Mesendoderm (in vitro differentiated cells): ENCODE measurements at regions not wholly inside any gene's neighbourhood (a gene's known extent, or its start where the extent isn't known, plus 50 kb on each side); places are given as distances from the start of the nearest gene placed in this dataset.

Experiments used
- DNase-seq: peaks from one replicate; pipeline ENCODE4 v3.0.0; 2013
- H2AK5ac ChIP-seq: 2 replicates; pipeline ENCODE4 v1.6.1; 2013; ENCODE audit warnings: low read length, inconsistent platforms
- H2BK120ac ChIP-seq: 2 replicates; pipeline ENCODE4 v1.6.1; 2013; ENCODE audit warnings: low read depth, mild to moderate bottlenecking, low read length, moderate library complexity, mixed read lengths
- H2BK15ac ChIP-seq: replicated peaks from 2 replicates; pipeline ENCODE4 v1.6.1; 2013; ENCODE audit warnings: low read depth, mild to moderate bottlenecking, moderate library complexity
- H2BK5ac ChIP-seq: 2 replicates; pipeline ENCODE4 v1.6.1; 2013; ENCODE audit warnings: low read length, inconsistent platforms
- H3K18ac ChIP-seq: 2 replicates; pipeline ENCODE4 v1.6.1; 2013; ENCODE audit warnings: mild to moderate bottlenecking, low read length, mixed read lengths
- H3K23ac ChIP-seq: one replicate; pipeline ENCODE4 v1.6.1; 2013; ENCODE audit warnings: low read length
- H3K27ac ChIP-seq: 2 replicates; pipeline ENCODE4 v1.5.1; 2013; ENCODE audit warnings: low read depth, mild to moderate bottlenecking, inconsistent platforms, low read length, moderate library complexity
- H3K27me3 ChIP-seq: 2 replicates; pipeline ENCODE4 v1.6.1; 2013; ENCODE audit warnings: low read length, control low read depth, mild to moderate bottlenecking, inconsistent platforms; ENCODE audit not compliant: insufficient read depth, poor library complexity
- H3K36me3 ChIP-seq: 2 replicates; pipeline ENCODE4 v1.6.1; 2013; ENCODE audit warnings: low read length, inconsistent platforms; ENCODE audit not compliant: control insufficient read depth, insufficient read depth
- H3K4ac ChIP-seq: one replicate; pipeline ENCODE4 v1.6.1; 2013; ENCODE audit warnings: low read depth, mild to moderate bottlenecking, low read length, moderate library complexity
- H3K4me1 ChIP-seq: 2 replicates; pipeline ENCODE4 v1.6.1; 2013; ENCODE audit warnings: low read depth, low read length, inconsistent platforms; ENCODE audit not compliant: control insufficient read depth
- H3K4me2 ChIP-seq: 2 replicates; pipeline ENCODE4 v1.6.1; 2013; ENCODE audit warnings: low read length
- H3K4me3 ChIP-seq: 2 replicates; pipeline ENCODE4 v1.5.1; 2013; ENCODE audit warnings: mild to moderate bottlenecking, low read length
- H3K56ac ChIP-seq: one replicate; pipeline ENCODE4 v1.6.1; 2013; ENCODE audit warnings: low read length
- H3K79me1 ChIP-seq: 2 replicates; pipeline ENCODE4 v1.6.1; 2013; ENCODE audit warnings: low read length, inconsistent platforms
- H3K79me2 ChIP-seq: 2 replicates; pipeline ENCODE4 v1.6.1; 2013; ENCODE audit warnings: mild to moderate bottlenecking, low read length; ENCODE audit not compliant: control insufficient read depth, insufficient read depth
- H3K9ac ChIP-seq: 2 replicates; pipeline ENCODE4 v1.6.1; 2013; ENCODE audit warnings: low read length, inconsistent platforms
- H4K5ac ChIP-seq: one replicate; pipeline ENCODE4 v1.6.1; 2013; ENCODE audit warnings: low read length
- H4K8ac ChIP-seq: one replicate; pipeline ENCODE4 v1.6.1; 2013; ENCODE audit warnings: low read depth, mild to moderate bottlenecking, control low read depth, low read length, moderate library complexity
- WGBS: extraction: QIAGEN DNeasy Blood & Tissue Kit; methylation state at CpG from one replicate; pipeline ENCODE4 v1.1.7; 2013; ENCODE audit warnings: low lambda C conversion rate, missing lambda C conversion rate; ENCODE audit not compliant: insufficient coverage; ENCODE audit errors: extremely low coverage; 5-methylcytosine and 5-hydroxymethylcytosine counted together

- Histone ChIP-seq H3K4ac (no peak overlapping the region), H3K4me3 (no peak overlapping the region), H3K4me2 (no peak overlapping the region), H3K36me3 (no peaks in the 10 kb centered on the region), H2AK5ac (no peak overlapping the region), H2BK15ac (no peak overlapping the region), H2BK120ac (no peak overlapping the region), H3K27ac (no peak overlapping the region), H3K18ac (no peak overlapping the region), H3K27me3 (no peaks in the 10 kb centered on the region), H2BK5ac (no peak overlapping the region), H4K8ac (no peak overlapping the region), H3K56ac (no peak overlapping the region), H3K23ac (no peak overlapping the region), H3K9ac (no peak overlapping the region), H4K5ac (no peak overlapping the region), H3K79me2 (no peaks in the 10 kb centered on the region), H3K79me1 (no peaks in the 10 kb centered on the region), H3K4me1 (peaks cover 6% of the 10 kb centered on the region)
- WGBS: no CpG with 5 or more reads among the region's 1 CpG
- DNase-seq: peak; percentile 44
Measured at GRCh38 chr7:22937946-22938345, 76.0 kb downstream of the HYCC1 start.

- no peak overlapping the region for H3K4ac ChIP-seq
- no peak overlapping the region for H3K4me2 ChIP-seq
- H3K23ac ChIP-seq: no peak overlapping the region
- no peak overlapping the region for H3K56ac ChIP-seq
- H3K79me1 ChIP-seq: no peaks in the 10 kb centered on the region
- peaks cover 6% of the 10 kb centered on the region for H3K4me1 ChIP-seq
- H3K36me3 ChIP-seq: no peaks in the 10 kb centered on the region
- no peaks in the 10 kb centered on the region for H3K79me2 ChIP-seq
- no peak overlapping the region for H4K8ac ChIP-seq
- H3K4me3 ChIP-seq: no peak overlapping the region
- no peak overlapping the region for H3K18ac ChIP-seq
- H3K27me3 ChIP-seq: no peaks in the 10 kb centered on the region
- no peak for DNase-seq
- no peak overlapping the region for H3K27ac ChIP-seq
- WGBS: no CpG with 5 or more reads among the region's 3 CpGs
- no peak overlapping the region for H2AK5ac ChIP-seq
- no peak overlapping the region for H2BK5ac ChIP-seq
- H4K5ac ChIP-seq: no peak overlapping the region
- H2BK15ac ChIP-seq: no peak overlapping the region
- H3K9ac ChIP-seq: no peak overlapping the region
- no peak overlapping the region for H2BK120ac ChIP-seq
Measured at GRCh38 chr7:22936246-22936645, 77.7 kb downstream of the HYCC1 start.

DNA sequence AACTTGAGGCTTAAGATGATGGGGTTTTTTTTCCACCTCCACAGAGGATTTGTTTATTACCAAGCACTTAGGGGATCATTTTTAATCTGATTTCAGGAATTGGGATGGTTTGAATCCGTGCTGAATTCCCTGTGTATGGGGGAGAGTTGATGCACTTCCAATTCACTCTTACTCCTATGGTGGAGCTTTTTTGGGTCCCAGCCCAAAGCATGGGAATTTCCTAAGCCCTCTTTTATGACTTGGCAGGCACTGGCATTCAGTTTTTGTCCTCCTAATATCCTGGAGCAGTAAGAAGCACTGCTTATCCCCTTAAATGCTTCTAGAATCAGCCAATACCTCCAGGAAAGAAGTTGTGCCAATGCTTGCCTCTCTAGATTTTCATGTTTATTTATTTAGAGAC, 78.7 kb downstream of the HYCC1 start:
- Histone ChIP-seq H3K4me3 (no peak overlapping the region), H3K4me1 (peaks cover 6% of the 10 kb centered on the region), H3K18ac (peak overlapping the region; percentile 80), H2AK5ac (no peak overlapping the region), H2BK5ac (no peak overlapping the region), H2BK120ac (no peak overlapping the region), H2BK15ac (no peak overlapping the region), H4K8ac (no peak overlapping the region), H4K5ac (no peak overlapping the region), H3K4ac (no peak overlapping the region), H3K4me2 (no peak overlapping the region), H3K36me3 (no peaks in the 10 kb centered on the region), H3K27me3 (no peaks in the 10 kb centered on the region), H3K23ac (no peak overlapping the region), H3K9ac (no peak overlapping the region), H3K27ac (no peak overlapping the region), H3K79me2 (no peaks in the 10 kb centered on the region), H3K79me1 (no peaks in the 10 kb centered on the region), H3K56ac (no peak overlapping the region)
- no peak for DNase-seq
- WGBS: no CpG with 5 or more reads among the region's 1 CpG

GRCh38 chr7:22934473-22935065, 79.4 kb downstream of the HYCC1 start:
- H3K27me3 ChIP-seq: no peaks in the 10 kb centered on the region
- H3K79me1 ChIP-seq: no peaks in the 10 kb centered on the region
- no peak overlapping the region for H2AK5ac ChIP-seq
- no peaks in the 10 kb centered on the region for H3K36me3 ChIP-seq
- peak overlapping the region; percentile 73 for H2BK120ac ChIP-seq
- no peak overlapping the region for H3K27ac ChIP-seq
- no peak overlapping the region for H3K9ac ChIP-seq
- no peak overlapping the region for H3K23ac ChIP-seq
- H3K4ac ChIP-seq: no peak overlapping the region
- H3K4me1 ChIP-seq: peaks cover 6% of the 10 kb centered on the region
- H3K56ac ChIP-seq: no peak overlapping the region
- no peak overlapping the region for H4K8ac ChIP-seq
- H2BK15ac ChIP-seq: peak overlapping the region; percentile 92
- no peak overlapping the region for H2BK5ac ChIP-seq
- H3K79me2 ChIP-seq: no peaks in the 10 kb centered on the region
- peak; percentile 78 for DNase-seq
- H4K5ac ChIP-seq: no peak overlapping the region
- no CpG with 5 or more reads among the region's 4 CpGs for WGBS
- H3K18ac ChIP-seq: peak overlapping the region; percentile 87
- H3K4me2 ChIP-seq: no peak overlapping the region
- no peak overlapping the region for H3K4me3 ChIP-seq

DNA sequence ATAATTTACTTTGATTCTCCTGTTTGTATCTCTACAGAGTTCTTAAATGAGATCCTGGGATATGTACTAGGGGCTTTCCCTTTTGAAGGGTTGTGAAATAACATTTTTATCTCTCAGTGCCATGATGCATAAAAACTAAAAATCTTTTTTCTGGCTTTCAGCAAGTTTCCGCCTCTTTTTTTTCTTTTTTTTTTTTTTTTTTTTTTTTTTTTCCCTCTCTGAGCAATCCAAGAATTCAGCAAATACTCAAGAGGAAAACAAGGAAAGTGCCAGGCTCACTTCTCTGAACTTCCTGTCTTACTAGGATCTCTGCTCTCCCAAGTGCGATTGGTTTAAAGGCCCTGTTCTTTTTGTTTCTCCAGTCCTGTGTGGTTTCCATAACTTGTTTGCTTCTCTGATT, 79.9 kb downstream of the HYCC1 start:
- no peak overlapping the region for H3K18ac ChIP-seq
- H3K4me3 ChIP-seq: no peak overlapping the region
- no peaks in the 10 kb centered on the region for H3K79me2 ChIP-seq
- H3K4me2 ChIP-seq: no peak overlapping the region
- no peak overlapping the region for H2AK5ac ChIP-seq
- H3K23ac ChIP-seq: no peak overlapping the region
- no peaks in the 10 kb centered on the region for H3K36me3 ChIP-seq
- H2BK5ac ChIP-seq: no peak overlapping the region
- H2BK15ac ChIP-seq: peak overlapping the region; percentile 92
- H2BK120ac ChIP-seq: no peak overlapping the region
- H3K4ac ChIP-seq: no peak overlapping the region
- H3K9ac ChIP-seq: no peak overlapping the region
- no peak overlapping the region for H4K5ac ChIP-seq
- no peaks in the 10 kb centered on the region for H3K27me3 ChIP-seq
- no peak overlapping the region for H4K8ac ChIP-seq
- no CpG with 5 or more reads among the region's 2 CpGs for WGBS
- H3K27ac ChIP-seq: no peak overlapping the region
- H3K56ac ChIP-seq: no peak overlapping the region
- peak; percentile 46 for DNase-seq
- H3K79me1 ChIP-seq: no peaks in the 10 kb centered on the region
- H3K4me1 ChIP-seq: peaks cover 6% of the 10 kb centered on the region

GRCh38 chr7:22932896-22933295, 81.0 kb downstream of the HYCC1 start:
- no peaks in the 10 kb centered on the region for H3K79me2 ChIP-seq
- H3K4me1 ChIP-seq: peaks cover 6% of the 10 kb centered on the region
- no peak overlapping the region for H3K27ac ChIP-seq
- no peak overlapping the region for H3K9ac ChIP-seq
- no peak for DNase-seq
- H2BK120ac ChIP-seq: no peak overlapping the region
- no peak overlapping the region for H3K56ac ChIP-seq
- H2AK5ac ChIP-seq: no peak overlapping the region
- H4K5ac ChIP-seq: no peak overlapping the region
- no peak overlapping the region for H3K4me2 ChIP-seq
- no peak overlapping the region for H2BK5ac ChIP-seq
- no peak overlapping the region for H3K18ac ChIP-seq
- H2BK15ac ChIP-seq: peak overlapping the region; percentile 36
- H3K4ac ChIP-seq: no peak overlapping the region
- H3K27me3 ChIP-seq: no peaks in the 10 kb centered on the region
- H4K8ac ChIP-seq: no peak overlapping the region
- H3K4me3 ChIP-seq: no peak overlapping the region
- H3K79me1 ChIP-seq: no peaks in the 10 kb centered on the region
- no peaks in the 10 kb centered on the region for H3K36me3 ChIP-seq
- H3K23ac ChIP-seq: no peak overlapping the region
